GM18519 (cell line): ENCODE measurements at regions not wholly inside any gene's neighbourhood (a gene's known extent, or its start where the extent isn't known, plus 50 kb on each side); places are given as distances from the start of the nearest gene placed in this dataset.

Experiments
- ATAC-seq: cut with Tn5 transposase; IDR thresholded peaks from one replicate; pipeline ENCODE4 v1.9.1; 2021; ENCODE audit warnings: mild to moderate bottlenecking, moderate library complexity; ENCODE audit not compliant: unreplicated experiment, low FRiP score

DNA sequence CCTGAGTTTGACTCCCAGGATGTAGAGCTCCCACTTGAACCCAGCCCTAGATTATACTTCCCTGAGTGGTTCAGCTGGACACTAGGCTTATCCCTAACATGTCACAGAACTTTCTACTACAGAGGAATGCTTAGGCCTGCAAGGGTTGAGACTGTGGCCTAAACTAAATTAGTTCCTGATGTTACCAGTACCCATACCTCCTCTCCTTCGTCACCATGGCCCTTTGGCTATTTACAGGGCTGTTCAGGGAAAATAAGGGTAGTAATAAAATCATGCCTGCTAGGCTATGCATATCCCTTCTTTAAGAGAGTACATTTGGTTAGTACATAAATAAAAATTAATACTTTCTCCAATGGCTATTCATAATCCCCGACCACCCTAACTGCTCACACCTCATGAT lies 356.4 kb upstream of the RASGRP1 start:
- no peak for ATAC-seq

GRCh38 chr15:38921471-38921870 lies 356.9 kb upstream of the RASGRP1 start:
- ATAC-seq = no peak

GRCh38 chr15:38928431-38928830 lies 363.8 kb upstream of the RASGRP1 start:
- no peak for ATAC-seq

DNA sequence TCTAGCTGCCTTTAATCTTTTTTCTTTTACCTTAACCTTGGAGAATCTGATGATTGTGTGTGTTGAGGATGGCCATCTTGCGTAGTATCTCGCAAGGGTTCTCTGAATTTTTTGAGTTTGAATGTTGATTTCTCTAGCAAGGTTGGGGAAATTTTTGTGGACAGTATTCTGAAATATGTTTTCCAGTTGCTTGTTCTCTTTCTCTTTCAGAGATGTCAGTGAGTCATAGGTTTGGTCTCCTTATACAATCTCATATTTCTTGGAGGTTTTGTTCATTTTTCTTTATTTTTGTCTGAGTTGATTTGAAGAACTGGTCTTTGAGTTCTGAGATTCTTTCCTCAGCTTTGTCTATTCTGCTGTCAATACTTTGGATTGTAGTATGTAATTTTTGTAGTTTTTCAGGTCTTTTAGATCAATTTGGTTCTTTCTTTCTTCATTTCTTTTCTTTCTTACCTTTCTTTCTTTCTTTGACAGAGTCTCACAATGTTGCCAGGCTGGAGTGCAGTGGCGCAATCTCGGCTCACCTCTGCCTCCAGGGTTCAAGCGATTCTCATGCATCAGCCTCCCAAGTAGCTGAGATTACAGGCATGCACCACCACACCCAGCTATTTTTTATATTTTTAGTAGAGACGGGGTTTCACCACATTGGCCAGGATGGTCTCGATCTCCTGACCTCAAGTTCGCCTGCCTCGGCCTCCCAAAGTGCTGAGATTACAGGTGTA lies 366.4 kb upstream of the RASGRP1 start:
- ATAC-seq = no peak

DNA sequence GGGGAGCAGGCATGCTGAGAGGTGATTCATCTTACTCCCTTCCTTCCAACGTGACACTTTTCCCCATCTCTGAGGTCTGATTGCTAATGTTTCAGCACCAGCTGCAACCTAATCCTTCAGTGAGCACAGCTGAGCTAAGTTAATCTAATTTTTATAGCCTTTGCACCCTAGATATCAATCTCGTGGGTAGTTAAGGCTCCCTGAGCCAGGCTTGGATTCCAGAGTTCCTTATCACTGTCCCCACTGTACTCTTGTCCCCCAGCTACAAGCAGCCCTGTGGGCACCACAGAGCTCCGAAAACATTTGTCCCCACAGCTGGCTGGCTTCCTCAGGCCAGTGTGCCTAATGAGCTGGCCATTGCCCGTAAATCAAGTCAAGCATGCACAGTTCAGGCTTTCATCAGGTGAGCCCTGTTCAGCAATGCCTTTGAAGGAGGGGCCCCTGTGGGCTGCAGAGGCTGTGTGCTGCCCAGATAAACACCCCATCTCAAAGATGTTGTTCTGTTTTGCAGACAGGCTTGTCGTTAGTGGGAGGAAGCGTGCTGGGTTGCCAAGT lies 376.9 kb upstream of the RASGRP1 start:
- no peak for ATAC-seq

DNA sequence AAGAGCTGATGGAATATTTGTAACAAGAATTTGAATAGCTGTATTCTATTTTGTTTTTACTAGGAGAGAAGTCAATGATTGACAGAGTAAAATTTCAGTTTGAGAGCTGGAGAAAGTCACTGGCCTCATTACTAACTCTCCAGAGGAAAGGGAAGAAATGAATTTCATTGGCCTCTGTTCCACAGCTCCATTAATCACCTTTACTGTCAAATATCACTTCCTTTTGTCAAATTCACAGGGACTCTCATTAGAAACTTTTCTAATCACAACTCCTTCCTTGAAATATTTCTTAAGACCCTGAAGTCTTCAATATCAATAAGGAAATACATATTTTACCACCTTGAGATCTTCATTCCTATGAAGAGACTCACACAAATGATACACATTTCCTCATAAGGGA lies 379.9 kb upstream of the RASGRP1 start:
- no peak for ATAC-seq

DNA sequence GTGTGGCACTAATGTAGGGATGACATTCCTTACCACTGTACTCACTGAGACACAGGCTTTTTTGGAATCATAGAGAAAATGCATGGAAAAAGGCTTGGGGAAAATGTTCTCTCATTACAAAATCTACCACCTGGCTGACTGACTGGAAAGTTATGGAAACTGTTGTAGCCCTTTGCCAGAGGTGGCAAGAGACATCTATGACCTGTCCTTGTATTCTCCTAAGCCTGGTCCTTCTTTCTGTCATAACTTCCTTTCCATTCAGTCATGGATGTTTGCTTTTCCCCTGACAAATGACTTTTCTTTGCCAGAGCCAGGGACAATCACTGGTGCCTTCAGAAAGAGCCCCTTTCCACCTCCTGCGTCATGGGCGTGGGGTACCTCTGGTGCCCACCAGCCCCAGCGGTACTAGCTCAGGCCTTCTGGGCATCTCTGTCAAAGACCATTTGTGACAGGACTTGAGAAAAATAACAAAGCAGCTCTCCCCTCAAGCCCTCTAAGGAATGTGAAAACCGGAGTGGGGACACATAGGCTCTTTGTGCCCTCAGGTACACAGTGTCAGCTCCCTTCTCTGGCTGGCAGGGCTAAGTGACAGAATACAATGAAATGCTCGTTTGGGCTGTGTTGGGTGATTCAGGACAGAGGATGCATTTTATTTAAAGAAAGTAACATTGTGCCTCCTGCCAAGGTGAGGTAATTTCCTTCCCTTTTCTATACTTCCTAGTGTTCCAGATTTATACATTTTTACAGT lies 381.1 kb upstream of the RASGRP1 start:
- no peak for ATAC-seq

- no peak for ATAC-seq
Measured at GRCh38 chr15:38954090-38954489, 389.5 kb upstream of the RASGRP1 start.

- no peak for ATAC-seq
Measured at GRCh38 chr15:38961456-38961855, 396.8 kb upstream of the RASGRP1 start.

- ATAC-seq = no peak
Measured at GRCh38 chr15:38961931-38962330, 397.3 kb upstream of the RASGRP1 start.

DNA sequence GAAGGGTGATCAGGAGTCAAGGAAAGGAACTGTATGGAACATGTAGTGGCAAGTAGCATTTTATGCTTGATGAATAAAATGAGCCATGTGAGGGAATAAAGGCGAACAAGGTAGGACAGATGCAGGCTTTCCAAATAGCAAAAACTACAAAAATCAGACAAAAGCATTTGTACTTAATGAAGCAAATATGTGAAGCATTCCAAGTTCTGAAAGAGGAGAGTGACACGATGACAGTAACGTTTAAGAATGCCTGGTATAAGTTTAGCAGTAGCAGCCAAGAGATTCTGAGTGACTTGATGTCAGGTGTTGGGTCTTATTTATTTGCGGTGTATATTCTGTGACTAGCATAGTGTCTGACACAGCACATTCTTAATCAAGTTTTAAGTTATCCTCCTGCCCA lies 408.2 kb upstream of the RASGRP1 start:
- no peak for ATAC-seq

DNA sequence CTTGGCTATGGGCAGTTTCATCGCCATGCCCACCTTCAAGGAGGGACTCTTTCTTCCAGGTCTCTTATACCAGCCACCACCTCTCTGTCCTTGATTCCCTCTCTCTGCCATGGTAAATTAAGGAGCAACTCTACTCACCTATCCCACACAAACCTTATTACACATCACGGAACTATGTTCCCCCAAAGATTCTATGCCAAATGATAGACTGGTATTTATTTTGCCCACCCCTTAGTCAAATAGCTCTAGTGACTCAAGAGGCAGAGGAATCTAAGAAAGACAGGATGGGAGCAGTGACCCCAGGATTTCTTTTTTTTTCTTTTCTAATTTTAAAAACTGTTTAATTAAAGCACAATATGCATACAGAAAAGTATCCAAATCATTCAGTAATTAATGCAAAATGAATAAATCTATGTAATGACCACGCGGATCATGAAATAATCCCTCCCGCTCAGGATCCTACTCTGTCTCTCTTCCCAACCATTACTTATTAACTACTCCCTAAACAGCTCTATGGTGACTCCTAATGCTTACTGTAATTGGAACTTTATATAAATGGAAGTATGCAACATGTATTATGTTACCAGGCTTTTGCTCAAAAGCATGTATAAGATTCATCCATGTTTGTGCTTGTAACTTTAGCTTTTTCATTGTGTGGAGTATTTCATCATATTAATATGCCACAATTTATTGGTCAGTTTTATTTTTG lies 410.8 kb upstream of the RASGRP1 start:
- ATAC-seq = no peak

GRCh38 chr15:38991126-38991525 lies 426.5 kb upstream of the RASGRP1 start:
- no peak for ATAC-seq

GRCh38 chr15:38991701-38992100 lies 427.1 kb upstream of the RASGRP1 start:
- ATAC-seq = no peak

GRCh38 chr15:38992506-38992905 lies 427.9 kb upstream of the RASGRP1 start:
- no peak for ATAC-seq

DNA sequence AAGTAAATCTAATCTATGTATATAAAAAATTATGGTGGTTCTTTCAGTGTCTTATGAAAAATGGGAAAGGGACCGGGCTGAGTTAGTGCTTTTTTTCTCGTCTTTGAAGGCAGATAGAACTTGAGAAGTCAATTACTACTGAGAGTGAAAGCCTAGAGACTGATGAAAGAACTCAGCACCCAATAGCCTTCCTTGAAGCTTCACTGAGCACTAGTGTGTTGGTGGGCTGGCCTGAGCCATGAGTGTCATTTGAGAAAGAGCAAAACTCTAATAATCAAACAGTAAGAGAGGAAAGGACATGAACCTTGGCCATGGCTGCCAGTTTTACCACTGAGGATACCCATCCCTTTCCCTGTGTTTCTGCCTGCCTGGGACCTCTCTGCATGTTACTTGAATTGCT lies 428.3 kb upstream of the RASGRP1 start:
- no peak for ATAC-seq

DNA sequence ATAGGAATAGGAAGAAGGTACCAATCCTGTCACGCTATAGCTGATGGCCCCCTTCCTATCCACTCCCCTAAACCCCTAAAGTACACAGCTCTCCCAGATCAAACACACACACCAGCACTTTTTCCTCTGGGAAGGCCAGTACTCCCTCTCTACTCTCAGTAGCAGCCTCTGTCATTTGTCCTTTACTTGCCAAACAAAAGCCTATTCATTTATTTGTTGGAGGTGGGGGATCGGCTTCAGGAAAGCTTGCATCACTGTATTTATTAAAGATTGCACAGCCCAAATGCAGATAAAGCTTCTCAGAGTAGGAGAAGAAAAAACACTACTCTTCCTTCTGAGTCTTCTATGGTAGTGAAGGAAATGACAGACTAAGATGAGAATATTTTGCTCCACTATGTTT lies 429.7 kb upstream of the RASGRP1 start:
- ATAC-seq = no peak

DNA sequence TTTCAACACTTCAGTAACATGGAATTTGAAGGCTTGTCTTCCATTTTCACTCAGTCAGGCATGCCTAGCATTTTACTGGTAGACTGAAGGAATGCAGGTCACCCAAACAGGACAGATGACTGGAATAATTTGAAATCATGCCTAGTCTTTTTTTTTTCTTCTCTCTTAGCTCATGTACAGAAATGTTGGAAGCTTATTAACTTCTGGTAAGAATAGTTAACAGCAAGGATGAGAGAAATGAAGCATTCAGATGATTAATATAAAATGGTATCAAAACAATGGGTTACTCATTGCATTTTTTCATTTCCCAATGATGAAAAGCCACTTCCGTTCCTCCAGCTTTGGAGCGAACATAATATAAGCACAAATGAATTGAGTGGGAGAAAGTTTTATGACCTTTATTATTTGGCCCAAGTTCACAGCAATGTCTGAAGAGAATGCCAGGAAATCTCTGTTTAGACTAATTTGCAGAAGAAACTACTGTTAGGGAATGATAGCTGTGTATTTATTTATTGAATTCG lies 431.6 kb upstream of the RASGRP1 start:
- no peak for ATAC-seq

DNA sequence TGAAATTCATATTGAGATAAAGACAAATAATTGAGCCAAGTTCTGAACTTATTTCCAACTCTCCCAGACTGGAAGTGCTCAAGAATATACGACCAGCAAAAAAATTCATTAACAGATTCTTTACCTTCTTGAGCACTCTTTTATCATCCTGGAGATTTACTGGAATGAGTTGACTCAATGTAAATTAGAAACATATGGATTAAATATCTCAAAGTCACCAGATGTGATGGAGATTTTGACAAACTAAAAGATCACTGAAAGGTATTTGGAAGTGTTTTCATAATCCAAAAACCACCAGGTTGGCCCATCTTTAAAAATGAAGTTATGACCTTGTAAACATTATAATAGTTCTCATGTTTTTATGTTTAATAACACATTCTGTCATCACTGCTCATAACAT lies 433.2 kb upstream of the RASGRP1 start:
- ATAC-seq = no peak

DNA sequence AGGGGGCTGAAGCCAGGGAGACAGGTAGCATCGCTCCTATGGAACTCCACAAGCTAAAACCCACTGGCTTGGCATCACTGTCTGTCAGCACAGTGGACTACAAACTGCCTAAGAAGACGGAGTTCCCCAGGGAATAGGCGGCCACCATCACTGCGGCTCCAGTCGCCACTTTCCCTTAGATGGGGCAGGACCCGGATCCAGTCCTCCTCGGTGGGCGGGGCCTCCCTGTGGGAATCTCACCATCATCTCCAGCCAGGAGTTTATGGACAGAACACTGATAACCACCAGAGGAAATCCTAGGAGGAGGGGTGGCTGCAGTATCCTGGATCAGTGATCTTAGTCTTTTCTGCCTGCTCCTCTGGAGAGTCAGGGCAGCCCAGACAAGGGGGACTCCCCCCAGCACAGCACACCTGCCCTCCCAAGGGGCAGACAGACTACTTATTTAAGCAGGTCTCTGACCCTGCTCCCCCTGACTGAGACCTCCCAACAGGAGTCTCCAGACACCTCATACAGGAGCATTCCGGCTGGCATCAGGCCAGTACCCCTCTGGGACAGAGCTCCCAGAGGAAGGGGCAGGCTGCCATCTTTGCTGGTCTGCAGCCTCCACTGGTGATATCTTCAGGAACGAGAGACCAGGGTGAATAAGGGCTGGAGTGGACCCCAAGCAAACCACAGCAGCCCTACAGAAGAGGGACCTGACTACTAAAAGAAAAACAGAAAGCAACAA lies 435.6 kb upstream of the RASGRP1 start:
- ATAC-seq = no peak
